Coronary artery (tissue), 2 donors: ENCODE measurements at regions not wholly inside any gene's neighbourhood (a gene's known extent, or its start where the extent isn't known, plus 50 kb on each side); places are given as distances from the start of the nearest gene placed in this dataset.
"Not testable (repeated sequence)": the region's sequence is repeated elsewhere in the genome, so short reads cannot be mapped to it uniquely, and the experiment has no call there.

Experiments
- DNase-seq: peaks from one replicate; pipeline ENCODE4 v3.0.0-alpha.2; 2017; ENCODE audit warnings: low spot score
- H3K27ac ChIP-seq, 2 donors: fragments of 200-600 bp; sonication (generic); one replicate each; pipeline ENCODE4 v1.5.1; 2016 to 2019
- H3K4me3 ChIP-seq: fragments of 200-600 bp; sonication (generic); 2 replicates; pipeline ENCODE4 v1.5.1; 2016; ENCODE audit warnings: mild to moderate bottlenecking, moderate library complexity
- TF ChIP-seq, protein P1 (sequence below): fragments of 200-600 bp; sonication (generic); IDR thresholded peaks from one replicate; pipeline ENCODE4 v1.5.1; 2019; ENCODE audit warnings: antibody characterized with exemption

DNA sequence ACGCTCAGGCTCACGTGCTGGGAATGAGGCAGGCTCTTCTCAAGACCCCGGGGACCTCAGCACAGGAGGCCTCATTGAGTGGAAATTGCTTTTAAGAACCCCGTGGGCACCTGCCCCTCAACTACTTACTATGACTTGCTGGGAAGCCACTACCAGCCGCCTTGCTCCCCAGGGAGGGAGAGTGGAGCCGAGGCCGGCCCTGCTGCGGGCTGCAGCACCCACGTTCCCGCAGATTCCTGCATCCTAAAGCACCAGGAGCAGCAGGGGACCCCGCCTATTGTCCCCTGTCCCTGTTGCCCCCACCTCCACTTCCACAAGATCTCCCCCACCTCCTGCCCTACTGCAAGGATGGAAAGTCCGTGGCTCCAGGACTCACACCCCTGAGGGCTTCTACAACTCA, 541.6 kb upstream of the PFKP start:
- H3K27ac ChIP-seq, result no peak overlapping the region
- no peak for DNase-seq
- H3K4me3 ChIP-seq, result no peak overlapping the region
- TF ChIP-seq, protein P1, sequence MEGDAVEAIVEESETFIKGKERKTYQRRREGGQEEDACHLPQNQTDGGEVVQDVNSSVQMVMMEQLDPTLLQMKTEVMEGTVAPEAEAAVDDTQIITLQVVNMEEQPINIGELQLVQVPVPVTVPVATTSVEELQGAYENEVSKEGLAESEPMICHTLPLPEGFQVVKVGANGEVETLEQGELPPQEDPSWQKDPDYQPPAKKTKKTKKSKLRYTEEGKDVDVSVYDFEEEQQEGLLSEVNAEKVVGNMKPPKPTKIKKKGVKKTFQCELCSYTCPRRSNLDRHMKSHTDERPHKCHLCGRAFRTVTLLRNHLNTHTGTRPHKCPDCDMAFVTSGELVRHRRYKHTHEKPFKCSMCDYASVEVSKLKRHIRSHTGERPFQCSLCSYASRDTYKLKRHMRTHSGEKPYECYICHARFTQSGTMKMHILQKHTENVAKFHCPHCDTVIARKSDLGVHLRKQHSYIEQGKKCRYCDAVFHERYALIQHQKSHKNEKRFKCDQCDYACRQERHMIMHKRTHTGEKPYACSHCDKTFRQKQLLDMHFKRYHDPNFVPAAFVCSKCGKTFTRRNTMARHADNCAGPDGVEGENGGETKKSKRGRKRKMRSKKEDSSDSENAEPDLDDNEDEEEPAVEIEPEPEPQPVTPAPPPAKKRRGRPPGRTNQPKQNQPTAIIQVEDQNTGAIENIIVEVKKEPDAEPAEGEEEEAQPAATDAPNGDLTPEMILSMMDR, result no peak

DNA sequence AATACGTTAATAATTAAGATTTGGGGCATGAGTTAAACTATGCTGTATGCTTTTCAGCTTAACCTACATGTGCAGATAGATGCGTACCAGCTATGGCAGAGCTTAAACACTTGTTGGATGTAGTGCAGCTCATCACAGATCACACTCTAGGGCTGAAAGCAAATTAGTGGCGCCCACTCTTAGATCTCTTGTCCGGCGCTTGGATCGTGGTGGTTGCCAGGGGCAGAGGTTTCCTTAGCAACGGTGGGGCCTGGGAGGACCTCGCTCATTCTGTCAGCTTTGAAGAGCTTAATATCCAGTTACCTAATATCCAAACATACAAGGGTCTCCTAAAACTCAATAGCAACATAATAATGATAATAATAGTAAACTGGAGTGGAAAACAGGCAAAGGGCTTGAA, 548.2 kb upstream of the PFKP start:
- no peak overlapping the region for H3K27ac ChIP-seq
- H3K4me3 ChIP-seq, result no peak overlapping the region
- DNase-seq, result no peak
- TF ChIP-seq, protein P1, result no peak

DNA sequence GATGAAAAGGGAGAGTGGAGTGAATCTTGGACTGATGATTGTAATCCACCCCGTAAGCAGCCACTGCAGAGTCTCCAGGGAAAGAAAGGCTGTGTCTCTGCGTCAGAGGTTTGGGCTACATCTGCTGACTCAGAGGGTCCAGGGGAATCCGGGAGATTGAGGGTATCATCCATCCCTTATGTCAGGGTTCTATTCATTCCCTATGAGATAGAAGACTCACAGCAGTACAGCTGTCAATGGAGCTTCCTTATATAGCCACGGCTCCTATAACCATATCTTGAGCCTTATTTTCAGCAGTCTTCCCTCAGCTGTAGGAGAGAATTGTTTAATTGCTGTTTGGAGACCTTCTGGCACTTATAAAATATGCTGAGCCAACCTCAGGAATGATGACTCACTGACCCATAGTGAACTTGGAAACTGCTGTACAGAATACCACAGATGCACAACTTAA, 558.2 kb upstream of the PFKP start:
- TF ChIP-seq, protein P1, result no peak
- H3K27ac ChIP-seq, result no peak overlapping the region
- no peak overlapping the region for H3K4me3 ChIP-seq
- no peak for DNase-seq

DNA sequence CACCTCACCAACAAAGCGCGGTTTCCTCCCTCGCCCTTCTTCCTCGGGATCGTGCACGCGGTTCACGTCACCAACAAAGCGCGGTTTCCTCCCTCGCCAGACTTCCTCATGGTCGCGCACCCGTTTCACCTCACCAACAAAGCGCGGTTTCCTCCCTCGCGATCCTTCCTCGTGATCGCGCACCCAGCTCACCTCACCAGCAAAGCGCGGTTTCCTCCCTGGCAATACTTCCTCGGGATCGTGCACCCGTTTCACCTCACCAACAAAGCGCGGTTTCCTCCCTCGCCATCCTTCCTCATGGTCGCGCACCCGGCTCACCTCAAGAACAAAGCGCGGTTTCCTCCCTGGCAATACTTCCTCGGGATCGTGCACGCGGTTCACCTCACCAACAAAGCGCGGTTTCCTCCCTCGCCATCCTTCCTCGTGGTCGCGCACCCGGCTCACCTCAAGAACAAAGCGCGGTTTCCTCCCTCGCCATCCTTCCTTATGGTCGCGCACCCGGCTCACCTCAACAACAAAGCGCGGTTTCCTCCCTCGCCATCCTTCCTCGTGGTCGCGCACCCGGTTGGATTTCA, 565.9 kb upstream of the PFKP start:
- not testable (repeated sequence) for DNase-seq, H3K27ac ChIP-seq, H3K4me3 ChIP-seq

DNA sequence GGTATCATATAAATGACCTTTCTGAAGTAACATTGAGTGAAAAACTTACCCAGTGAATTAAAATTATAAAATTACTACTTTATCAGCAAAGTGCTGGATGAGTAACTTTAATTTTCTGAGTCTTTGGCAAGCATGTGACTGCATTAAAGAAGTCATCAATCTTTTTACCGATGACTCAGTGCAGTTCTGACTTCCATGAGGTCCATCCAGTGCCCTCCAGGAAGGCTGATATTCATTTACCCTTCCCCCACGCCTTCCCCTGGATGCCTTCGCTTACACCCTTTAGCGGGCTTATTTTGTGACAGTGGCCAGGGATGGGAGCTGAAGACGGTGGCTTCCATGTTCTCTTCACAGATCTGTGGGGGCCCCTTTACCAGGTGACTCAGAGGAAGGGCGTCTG, 572.9 kb upstream of the PFKP start:
- TF ChIP-seq, protein P1, result no peak
- no peak for DNase-seq
- Histone ChIP-seq H3K4me3 (no peak overlapping the region), H3K27ac (no peak overlapping the region)

DNA sequence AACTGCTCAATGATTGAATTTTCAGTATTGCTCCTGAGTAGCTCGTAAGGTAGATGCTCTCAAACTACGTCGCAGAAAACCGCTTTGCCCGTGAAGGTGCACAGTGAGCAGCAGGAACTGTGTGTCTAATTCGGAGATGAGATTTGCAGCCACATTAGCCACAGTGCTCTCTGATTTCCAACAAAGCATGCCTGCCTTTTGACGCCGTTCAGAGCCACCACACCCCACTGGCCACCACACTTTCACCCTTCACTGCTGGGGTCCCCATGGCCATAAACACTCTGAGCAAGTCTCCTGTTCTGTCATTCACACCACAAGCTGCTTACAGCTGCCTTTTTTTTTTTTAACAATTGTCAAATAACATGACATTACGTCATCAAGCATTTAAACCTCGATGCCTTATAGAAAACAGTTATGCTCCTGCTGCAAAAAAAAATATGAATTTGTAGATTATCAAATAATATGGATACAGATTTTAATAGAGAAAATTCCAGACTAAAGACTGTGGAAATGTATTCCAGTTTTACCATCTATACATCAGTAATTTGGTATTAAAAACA, 578.8 kb upstream of the PFKP start:
- Histone ChIP-seq H3K4me3 (no peak overlapping the region), H3K27ac (no peak overlapping the region)
- TF ChIP-seq, protein P1, result no peak
- DNase-seq, result no peak

DNA sequence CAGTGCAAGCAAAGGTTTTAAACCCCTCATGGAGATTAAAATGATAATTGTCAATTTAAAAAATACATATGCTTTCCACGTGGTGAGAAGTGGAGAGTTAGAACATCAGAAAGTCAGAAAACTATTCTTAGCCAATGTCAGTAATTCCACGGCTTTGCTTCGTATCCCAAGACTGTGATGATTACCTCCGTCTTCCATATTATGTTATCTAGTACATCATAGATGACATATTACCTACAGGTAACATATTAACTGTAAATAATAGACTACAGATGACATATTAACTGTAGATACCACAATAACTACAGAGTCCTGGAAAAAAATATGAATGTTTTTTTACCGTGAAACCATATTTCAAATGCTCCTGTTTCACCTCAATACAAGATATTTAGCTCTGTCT, 579.4 kb upstream of the PFKP start:
- no peak for DNase-seq

More for the DNA sequence above, 579.4 kb upstream of the PFKP start:
- Histone ChIP-seq H3K4me3 (no peak overlapping the region), H3K27ac (no peak overlapping the region)
- TF ChIP-seq, protein P1, result no peak
